GM06990 (cell line): ENCODE measurements at regions not wholly inside any gene's neighbourhood (a gene's known extent, or its start where the extent isn't known, plus 50 kb on each side); places are given as distances from the start of the nearest gene placed in this dataset.

Experiments used
- DNase-seq: peaks from one replicate; pipeline ENCODE4 v3.0.0-alpha.2; 2011; ENCODE audit not compliant: insufficient read length; ENCODE audit errors: extremely low read depth
- H3K27me3 ChIP-seq: replicated peaks from 2 replicates; pipeline ENCODE4 v1.6.0; 2011; ENCODE audit warnings: low read length; ENCODE audit not compliant: control insufficient read depth, insufficient read depth
- H3K36me3 ChIP-seq: 2 replicates; pipeline ENCODE4 v1.5.1; 2011; ENCODE audit warnings: low read length; ENCODE audit not compliant: control insufficient read depth, insufficient read depth
- H3K4me3 ChIP-seq: replicated peaks from 2 replicates; pipeline ENCODE4 v1.5.1; 2011; ENCODE audit warnings: low read depth, mild to moderate bottlenecking, control low read depth, low read length
- TF ChIP-seq, protein P1 (sequence below): IDR thresholded peaks from 2 replicates; pipeline ENCODE4 v1.5.1; 2011; ENCODE audit warnings: low read length, control low read depth, mild to moderate bottlenecking, inconsistent platforms; ENCODE audit not compliant: insufficient read depth, poor library complexity, severe bottlenecking

DNA sequence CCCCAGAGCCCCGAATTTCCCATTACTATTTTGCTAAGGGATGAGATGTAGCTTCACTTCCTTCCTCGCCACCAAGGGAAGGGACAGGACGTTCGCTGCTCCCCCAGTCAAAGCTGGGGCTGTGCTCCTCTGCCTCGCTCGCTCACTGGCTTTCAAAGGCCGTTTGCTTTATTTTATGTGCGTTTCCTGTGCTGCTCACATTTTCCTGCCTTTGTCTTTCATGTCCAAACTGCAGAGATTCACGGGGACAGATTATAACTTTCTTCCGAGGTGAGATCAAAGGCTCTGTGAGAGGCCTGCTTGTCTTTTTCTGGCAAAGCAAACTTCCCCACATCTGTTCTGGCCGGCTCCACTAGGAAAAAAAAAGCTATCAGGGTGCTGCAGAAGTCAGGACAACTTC lies 76.0 kb upstream of the FZD10 start:
- TF ChIP-seq, protein P1, sequence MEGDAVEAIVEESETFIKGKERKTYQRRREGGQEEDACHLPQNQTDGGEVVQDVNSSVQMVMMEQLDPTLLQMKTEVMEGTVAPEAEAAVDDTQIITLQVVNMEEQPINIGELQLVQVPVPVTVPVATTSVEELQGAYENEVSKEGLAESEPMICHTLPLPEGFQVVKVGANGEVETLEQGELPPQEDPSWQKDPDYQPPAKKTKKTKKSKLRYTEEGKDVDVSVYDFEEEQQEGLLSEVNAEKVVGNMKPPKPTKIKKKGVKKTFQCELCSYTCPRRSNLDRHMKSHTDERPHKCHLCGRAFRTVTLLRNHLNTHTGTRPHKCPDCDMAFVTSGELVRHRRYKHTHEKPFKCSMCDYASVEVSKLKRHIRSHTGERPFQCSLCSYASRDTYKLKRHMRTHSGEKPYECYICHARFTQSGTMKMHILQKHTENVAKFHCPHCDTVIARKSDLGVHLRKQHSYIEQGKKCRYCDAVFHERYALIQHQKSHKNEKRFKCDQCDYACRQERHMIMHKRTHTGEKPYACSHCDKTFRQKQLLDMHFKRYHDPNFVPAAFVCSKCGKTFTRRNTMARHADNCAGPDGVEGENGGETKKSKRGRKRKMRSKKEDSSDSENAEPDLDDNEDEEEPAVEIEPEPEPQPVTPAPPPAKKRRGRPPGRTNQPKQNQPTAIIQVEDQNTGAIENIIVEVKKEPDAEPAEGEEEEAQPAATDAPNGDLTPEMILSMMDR = no peak
- no peaks in the 10 kb centered on the region for H3K36me3 ChIP-seq
- no peak overlapping the region for H3K4me3 ChIP-seq
- no peak for DNase-seq
- no peaks in the 10 kb centered on the region for H3K27me3 ChIP-seq

- TF ChIP-seq, protein P1 = no peak
- Histone ChIP-seq H3K36me3 (no peaks in the 10 kb centered on the region), H3K27me3 (no peaks in the 10 kb centered on the region), H3K4me3 (no peak overlapping the region)
- no peak for DNase-seq
Measured at GRCh38 chr12:130086797-130087196, 75.5 kb upstream of the FZD10 start.

DNA sequence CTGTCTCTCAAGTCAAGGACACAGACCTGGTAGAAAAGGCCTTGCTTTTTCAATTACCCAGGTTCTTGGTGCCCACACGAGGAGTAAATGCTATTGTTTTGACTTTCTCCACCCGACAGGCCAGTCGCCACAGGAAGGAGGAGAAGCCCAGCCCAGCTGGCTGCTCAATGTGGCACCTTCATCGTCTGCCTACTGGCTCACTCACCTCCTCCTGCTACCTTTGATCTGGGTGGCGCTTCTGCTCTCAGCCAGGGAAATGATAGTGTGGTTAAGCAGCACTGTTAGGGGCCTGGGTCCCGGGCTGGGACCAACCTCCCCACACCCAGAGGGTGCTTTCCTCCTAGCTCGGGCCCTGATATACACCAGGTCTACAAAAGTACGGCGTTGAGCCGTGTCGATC lies 75.0 kb upstream of the FZD10 start:
- Histone ChIP-seq H3K36me3 (no peaks in the 10 kb centered on the region), H3K4me3 (no peak overlapping the region), H3K27me3 (no peaks in the 10 kb centered on the region)
- TF ChIP-seq, protein P1 = no peak
- DNase-seq = no peak

DNA sequence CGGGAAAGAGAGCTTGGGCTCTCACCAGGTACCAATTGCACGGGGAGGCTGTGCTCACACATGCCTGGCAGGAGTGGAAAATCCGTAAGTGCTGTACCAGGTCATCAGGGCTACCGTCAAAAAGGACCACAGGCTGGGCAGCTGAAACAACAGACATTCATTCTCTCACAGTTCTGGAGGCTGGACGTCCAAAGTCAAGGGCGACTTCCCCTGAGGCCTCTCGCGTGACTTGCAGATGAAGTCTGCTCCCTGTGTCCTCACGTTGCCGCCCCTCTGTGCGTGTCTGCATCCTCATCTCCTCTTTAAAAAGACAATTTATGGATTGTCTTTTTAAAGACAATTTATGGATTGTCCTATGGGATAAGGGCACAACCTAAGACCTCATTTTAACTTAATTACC lies 73.8 kb upstream of the FZD10 start:
- no peak overlapping the region for H3K4me3 ChIP-seq
- no peaks in the 10 kb centered on the region for H3K27me3 ChIP-seq
- TF ChIP-seq, protein P1 = no peak
- H3K36me3 ChIP-seq = no peaks in the 10 kb centered on the region
- no peak for DNase-seq

DNA sequence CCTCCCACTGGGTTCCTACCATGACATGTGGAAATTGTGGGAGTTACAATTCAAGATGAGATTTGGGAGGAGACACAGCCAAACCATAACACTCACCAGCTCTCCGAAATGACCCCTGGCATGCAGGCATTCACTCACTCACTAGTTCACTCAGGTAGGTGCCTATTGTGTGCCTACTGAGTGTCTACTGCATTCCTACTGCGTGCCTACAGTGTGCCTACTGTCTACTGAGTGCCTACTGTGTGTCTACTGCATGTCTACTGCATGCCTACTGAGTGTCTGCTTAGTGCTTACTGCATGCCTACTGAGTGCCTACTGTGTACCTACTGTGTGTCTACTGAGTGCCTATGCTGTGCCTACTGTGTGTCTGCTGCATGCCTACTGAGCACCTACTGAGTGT lies 71.7 kb upstream of the FZD10 start:
- no peak for DNase-seq
- no peaks in the 10 kb centered on the region for H3K36me3 ChIP-seq
- no peaks in the 10 kb centered on the region for H3K27me3 ChIP-seq
- TF ChIP-seq, protein P1 = no peak
- H3K4me3 ChIP-seq = no peak overlapping the region

DNA sequence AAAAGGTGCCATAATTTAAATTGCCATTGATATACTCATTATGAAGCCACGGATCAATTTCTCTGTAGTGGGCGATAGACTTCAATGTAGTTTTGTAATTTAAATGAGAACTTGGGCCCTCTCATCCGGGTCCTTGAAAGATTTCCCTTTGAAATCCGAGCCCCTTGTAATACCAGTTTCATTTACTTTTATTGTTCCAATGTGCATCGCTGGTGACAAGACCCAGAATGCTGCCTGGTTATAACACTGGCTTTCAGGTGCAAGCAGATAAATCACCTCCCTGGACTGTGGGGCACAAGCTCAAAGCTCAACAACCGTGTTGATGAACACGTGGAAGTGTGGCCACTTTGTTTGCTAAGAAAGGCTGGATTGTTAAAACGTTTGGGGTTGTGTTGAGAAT lies 68.9 kb upstream of the FZD10 start:
- TF ChIP-seq, protein P1 = no peak
- no peak for DNase-seq
- Histone ChIP-seq H3K36me3 (no peaks in the 10 kb centered on the region), H3K27me3 (no peaks in the 10 kb centered on the region), H3K4me3 (no peak overlapping the region)
